ENCODE measurements at regions not wholly inside any gene's neighbourhood (a gene's known extent, or its start where the extent isn't known, plus 50 kb on each side); places are given as distances from the start of the nearest gene placed in this dataset.

GRCh38 chr10:9625304-9625703 is 1392.4 kb upstream of the CELF2 start:
- TF ChIP-seq, protein P1, sequence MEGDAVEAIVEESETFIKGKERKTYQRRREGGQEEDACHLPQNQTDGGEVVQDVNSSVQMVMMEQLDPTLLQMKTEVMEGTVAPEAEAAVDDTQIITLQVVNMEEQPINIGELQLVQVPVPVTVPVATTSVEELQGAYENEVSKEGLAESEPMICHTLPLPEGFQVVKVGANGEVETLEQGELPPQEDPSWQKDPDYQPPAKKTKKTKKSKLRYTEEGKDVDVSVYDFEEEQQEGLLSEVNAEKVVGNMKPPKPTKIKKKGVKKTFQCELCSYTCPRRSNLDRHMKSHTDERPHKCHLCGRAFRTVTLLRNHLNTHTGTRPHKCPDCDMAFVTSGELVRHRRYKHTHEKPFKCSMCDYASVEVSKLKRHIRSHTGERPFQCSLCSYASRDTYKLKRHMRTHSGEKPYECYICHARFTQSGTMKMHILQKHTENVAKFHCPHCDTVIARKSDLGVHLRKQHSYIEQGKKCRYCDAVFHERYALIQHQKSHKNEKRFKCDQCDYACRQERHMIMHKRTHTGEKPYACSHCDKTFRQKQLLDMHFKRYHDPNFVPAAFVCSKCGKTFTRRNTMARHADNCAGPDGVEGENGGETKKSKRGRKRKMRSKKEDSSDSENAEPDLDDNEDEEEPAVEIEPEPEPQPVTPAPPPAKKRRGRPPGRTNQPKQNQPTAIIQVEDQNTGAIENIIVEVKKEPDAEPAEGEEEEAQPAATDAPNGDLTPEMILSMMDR (IDR thresholded peaks at IDR 0.05; ENCODE audit: poor library complexity): no peak
- TF ChIP-seq EZH2 (IDR thresholded peaks at IDR 0.05; ENCODE audit: borderline replicate concordance) (no peak), EZH2phosphoT487 (IDR thresholded peaks at IDR 0.05; ENCODE audit: low read depth, severe bottlenecking, unreplicated experiment) (no peak)
